DND-41 (cell line): ENCODE measurements at regions not wholly inside any gene's neighbourhood (a gene's known extent, or its start where the extent isn't known, plus 50 kb on each side); places are given as distances from the start of the nearest gene placed in this dataset.

ENCODE experiments used
- EZH2 ChIP-seq: IDR thresholded peaks from 3 replicates; pipeline ENCODE4 v1.6.1; 2012; ENCODE audit warnings: borderline replicate concordance, low read depth, mild to moderate bottlenecking, moderate library complexity, low read length, inconsistent platforms; ENCODE audit not compliant: severe bottlenecking
- TF ChIP-seq, protein P1 (sequence below): IDR thresholded peaks from 2 replicates; pipeline ENCODE4 v1.5.1; 2012; ENCODE audit warnings: borderline replicate concordance, low read length, moderate library complexity, mild to moderate bottlenecking; ENCODE audit not compliant: poor library complexity, severe bottlenecking; ENCODE audit errors: extremely low read depth

DNA sequence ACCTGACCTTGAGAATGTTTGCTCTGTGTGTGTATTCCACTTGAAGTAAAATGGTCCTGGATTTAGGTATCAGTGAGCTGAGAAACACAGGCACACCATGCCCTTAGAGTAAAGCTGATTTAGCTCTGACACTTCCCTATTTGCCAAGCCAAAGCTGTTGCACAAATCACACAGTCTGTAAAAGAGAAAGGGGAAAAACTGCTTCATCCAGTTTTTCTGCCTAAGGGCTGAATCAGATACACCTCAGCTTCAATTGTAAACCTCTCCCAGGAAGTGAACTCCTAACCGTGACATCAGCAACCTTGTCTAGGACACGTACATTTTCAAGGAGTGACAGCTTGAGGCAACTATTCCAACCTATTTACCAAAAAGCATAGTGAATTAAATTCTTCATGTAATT lies 150.4 kb downstream of the NR4A2 start:
- TF ChIP-seq, protein P1, sequence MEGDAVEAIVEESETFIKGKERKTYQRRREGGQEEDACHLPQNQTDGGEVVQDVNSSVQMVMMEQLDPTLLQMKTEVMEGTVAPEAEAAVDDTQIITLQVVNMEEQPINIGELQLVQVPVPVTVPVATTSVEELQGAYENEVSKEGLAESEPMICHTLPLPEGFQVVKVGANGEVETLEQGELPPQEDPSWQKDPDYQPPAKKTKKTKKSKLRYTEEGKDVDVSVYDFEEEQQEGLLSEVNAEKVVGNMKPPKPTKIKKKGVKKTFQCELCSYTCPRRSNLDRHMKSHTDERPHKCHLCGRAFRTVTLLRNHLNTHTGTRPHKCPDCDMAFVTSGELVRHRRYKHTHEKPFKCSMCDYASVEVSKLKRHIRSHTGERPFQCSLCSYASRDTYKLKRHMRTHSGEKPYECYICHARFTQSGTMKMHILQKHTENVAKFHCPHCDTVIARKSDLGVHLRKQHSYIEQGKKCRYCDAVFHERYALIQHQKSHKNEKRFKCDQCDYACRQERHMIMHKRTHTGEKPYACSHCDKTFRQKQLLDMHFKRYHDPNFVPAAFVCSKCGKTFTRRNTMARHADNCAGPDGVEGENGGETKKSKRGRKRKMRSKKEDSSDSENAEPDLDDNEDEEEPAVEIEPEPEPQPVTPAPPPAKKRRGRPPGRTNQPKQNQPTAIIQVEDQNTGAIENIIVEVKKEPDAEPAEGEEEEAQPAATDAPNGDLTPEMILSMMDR: no peak
- no peak for TF ChIP-seq EZH2
